ENCODE measurements at regions not wholly inside any gene's neighbourhood (a gene's known extent, or its start where the extent isn't known, plus 50 kb on each side); places are given as distances from the start of the nearest gene placed in this dataset.
A peak's percentile ranks its signal among the peaks of the same experiment; 100 is the strongest.

DNA sequence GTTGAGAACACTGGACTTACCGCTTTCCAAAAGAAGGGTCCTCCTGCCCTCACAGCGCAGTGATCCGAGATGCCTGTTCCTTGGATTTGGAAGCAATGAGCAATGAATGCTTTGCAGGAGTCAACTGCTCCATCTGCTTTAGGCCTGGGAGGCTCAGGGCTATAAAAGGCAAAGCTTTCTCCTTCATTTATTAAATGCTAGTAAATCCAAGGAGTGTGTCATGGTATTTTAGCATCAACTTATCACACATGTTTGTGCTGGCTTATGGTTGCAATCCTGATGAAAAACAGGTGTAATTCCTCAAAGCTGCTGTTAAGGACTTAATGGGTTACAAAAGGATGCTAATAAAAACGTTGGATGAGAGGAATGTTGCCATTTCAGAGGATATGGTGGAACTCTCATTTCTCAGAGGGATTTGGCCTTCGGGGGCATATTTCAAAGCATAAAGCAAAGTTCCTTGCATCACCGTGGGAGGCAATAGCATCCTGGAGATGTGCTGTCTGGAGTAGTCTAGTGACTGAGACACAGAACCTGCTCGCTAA lies 158.5 kb upstream of the TPM1 start:
- Histone ChIP-seq H3K4me3 (ENCODE audit: low read length) (no peak overlapping the region), H3K9me3 (ENCODE audit: low read length) (no peaks in the 10 kb centered on the region), H2AFZ (ENCODE audit: low read depth, low read length) (no peak overlapping the region), H3K9me2 (ENCODE audit: insufficient read depth, low read length) (no peaks in the 10 kb centered on the region), H4K20me1 (ENCODE audit: insufficient read depth) (no peaks in the 10 kb centered on the region), H3K9ac (ENCODE audit: low read length) (no peak overlapping the region), H3K4me2 (ENCODE audit: low read length) (no peak overlapping the region), H3F3A (ENCODE audit: insufficient read depth, low read length, poor library complexity, severe bottlenecking) (peaks cover 5% of the 10 kb centered on the region), H3K36me3 (ENCODE audit: insufficient read depth, low read length) (no peaks in the 10 kb centered on the region), H3K27me3 (ENCODE audit: insufficient read depth, low read depth, low read length) (no peaks in the 10 kb centered on the region), H3K27ac (ENCODE audit: low read length) (no peak overlapping the region), H3K79me2 (replicated peaks; ENCODE audit: insufficient read depth, low read length) (no peaks in the 10 kb centered on the region)
- TF ChIP-seq TAF1 (IDR thresholded peaks at IDR 0.05; ENCODE audit: low read depth) = no peak
- no peak for TF ChIP-seq RAD21 (conservative IDR thresholded peaks at IDR 0.05)
- TF ChIP-seq, protein P1, sequence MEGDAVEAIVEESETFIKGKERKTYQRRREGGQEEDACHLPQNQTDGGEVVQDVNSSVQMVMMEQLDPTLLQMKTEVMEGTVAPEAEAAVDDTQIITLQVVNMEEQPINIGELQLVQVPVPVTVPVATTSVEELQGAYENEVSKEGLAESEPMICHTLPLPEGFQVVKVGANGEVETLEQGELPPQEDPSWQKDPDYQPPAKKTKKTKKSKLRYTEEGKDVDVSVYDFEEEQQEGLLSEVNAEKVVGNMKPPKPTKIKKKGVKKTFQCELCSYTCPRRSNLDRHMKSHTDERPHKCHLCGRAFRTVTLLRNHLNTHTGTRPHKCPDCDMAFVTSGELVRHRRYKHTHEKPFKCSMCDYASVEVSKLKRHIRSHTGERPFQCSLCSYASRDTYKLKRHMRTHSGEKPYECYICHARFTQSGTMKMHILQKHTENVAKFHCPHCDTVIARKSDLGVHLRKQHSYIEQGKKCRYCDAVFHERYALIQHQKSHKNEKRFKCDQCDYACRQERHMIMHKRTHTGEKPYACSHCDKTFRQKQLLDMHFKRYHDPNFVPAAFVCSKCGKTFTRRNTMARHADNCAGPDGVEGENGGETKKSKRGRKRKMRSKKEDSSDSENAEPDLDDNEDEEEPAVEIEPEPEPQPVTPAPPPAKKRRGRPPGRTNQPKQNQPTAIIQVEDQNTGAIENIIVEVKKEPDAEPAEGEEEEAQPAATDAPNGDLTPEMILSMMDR (IDR thresholded peaks at IDR 0.05; ENCODE audit: poor library complexity, severe bottlenecking) = no peak
- TF ChIP-seq, protein P2, sequence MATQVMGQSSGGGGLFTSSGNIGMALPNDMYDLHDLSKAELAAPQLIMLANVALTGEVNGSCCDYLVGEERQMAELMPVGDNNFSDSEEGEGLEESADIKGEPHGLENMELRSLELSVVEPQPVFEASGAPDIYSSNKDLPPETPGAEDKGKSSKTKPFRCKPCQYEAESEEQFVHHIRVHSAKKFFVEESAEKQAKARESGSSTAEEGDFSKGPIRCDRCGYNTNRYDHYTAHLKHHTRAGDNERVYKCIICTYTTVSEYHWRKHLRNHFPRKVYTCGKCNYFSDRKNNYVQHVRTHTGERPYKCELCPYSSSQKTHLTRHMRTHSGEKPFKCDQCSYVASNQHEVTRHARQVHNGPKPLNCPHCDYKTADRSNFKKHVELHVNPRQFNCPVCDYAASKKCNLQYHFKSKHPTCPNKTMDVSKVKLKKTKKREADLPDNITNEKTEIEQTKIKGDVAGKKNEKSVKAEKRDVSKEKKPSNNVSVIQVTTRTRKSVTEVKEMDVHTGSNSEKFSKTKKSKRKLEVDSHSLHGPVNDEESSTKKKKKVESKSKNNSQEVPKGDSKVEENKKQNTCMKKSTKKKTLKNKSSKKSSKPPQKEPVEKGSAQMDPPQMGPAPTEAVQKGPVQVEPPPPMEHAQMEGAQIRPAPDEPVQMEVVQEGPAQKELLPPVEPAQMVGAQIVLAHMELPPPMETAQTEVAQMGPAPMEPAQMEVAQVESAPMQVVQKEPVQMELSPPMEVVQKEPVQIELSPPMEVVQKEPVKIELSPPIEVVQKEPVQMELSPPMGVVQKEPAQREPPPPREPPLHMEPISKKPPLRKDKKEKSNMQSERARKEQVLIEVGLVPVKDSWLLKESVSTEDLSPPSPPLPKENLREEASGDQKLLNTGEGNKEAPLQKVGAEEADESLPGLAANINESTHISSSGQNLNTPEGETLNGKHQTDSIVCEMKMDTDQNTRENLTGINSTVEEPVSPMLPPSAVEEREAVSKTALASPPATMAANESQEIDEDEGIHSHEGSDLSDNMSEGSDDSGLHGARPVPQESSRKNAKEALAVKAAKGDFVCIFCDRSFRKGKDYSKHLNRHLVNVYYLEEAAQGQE (IDR thresholded peaks at IDR 0.05; ENCODE audit: borderline replicate concordance) = no peak
- no peak for TF ChIP-seq MXI1 (conservative IDR thresholded peaks at IDR 0.05; ENCODE audit: poor library complexity, severe bottlenecking)
- no peak for TF ChIP-seq EZH2 (IDR thresholded peaks at IDR 0.05; ENCODE audit: borderline replicate concordance, insufficient read depth, low read length, poor library complexity, severe bottlenecking)
- TF ChIP-seq SMC3 (conservative IDR thresholded peaks at IDR 0.05; ENCODE audit: poor library complexity) = no peak
- TF ChIP-seq EP300 (conservative IDR thresholded peaks at IDR 0.05; ENCODE audit: poor library complexity, severe bottlenecking) = no peak
- no peak for TF ChIP-seq POLR2AphosphoS5 (IDR thresholded peaks at IDR 0.05)

DNA sequence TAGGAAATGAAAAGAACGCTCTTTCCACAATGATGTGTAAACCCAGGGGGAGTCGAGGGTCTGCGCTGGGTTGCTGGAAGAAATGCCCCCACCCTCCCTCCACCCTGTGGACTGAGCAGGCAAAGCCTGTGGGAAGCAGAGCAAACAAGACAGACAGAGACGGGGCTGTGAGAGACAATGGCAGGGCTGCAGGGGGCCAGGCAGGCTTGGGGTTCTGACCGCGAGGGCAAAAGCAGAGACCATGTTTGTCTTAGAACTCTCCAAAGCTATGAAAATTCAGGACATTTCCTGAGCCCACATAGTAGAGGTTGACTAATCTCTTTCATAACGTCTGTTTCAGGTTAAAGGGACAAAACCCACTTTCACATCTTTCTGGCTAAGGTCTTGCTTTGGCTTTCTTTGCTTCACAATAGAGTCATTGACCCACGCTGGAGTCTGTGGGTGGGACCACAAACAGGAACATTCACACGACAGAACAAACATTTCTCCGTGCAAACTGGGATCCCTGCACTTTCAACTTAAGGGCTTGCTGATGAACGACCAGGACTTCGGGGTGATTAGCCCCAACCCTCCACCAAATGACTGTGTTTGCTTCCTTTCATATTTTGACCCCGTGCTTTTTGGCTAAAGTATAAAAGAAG lies 156.0 kb upstream of the TPM1 start:
- H3K4me3 ChIP-seq (ENCODE audit: low read length) = peak overlapping the region; percentile 11
- no peaks in the 10 kb centered on the region for H4K20me1 ChIP-seq (ENCODE audit: insufficient read depth)
- peak overlapping the region; percentile 7 for H2AFZ ChIP-seq (ENCODE audit: low read depth, low read length)
- H3K27me3 ChIP-seq (ENCODE audit: insufficient read depth, low read depth, low read length) = no peaks in the 10 kb centered on the region
- H3K9me2 ChIP-seq (ENCODE audit: insufficient read depth, low read length) = no peaks in the 10 kb centered on the region
- H3K27ac ChIP-seq (ENCODE audit: low read length) = peak overlapping the region; percentile 61
- H3K4me2 ChIP-seq (ENCODE audit: low read length) = peak overlapping the region; percentile 12
- TF ChIP-seq RAD21 (conservative IDR thresholded peaks at IDR 0.05) (no peak), POLR2AphosphoS5 (IDR thresholded peaks at IDR 0.05) (no peak), MXI1 (conservative IDR thresholded peaks at IDR 0.05; ENCODE audit: poor library complexity, severe bottlenecking) (no peak), EP300 (conservative IDR thresholded peaks at IDR 0.05; ENCODE audit: poor library complexity, severe bottlenecking) (no peak), TAF1 (IDR thresholded peaks at IDR 0.05; ENCODE audit: low read depth) (no peak), SMC3 (conservative IDR thresholded peaks at IDR 0.05; ENCODE audit: poor library complexity) (no peak), EZH2 (IDR thresholded peaks at IDR 0.05; ENCODE audit: borderline replicate concordance, insufficient read depth, low read length, poor library complexity, severe bottlenecking) (no peak)
- TF ChIP-seq, protein P1 (IDR thresholded peaks at IDR 0.05; ENCODE audit: poor library complexity, severe bottlenecking) = no peak
- TF ChIP-seq, protein P2 (IDR thresholded peaks at IDR 0.05; ENCODE audit: borderline replicate concordance) = no peak
- no peaks in the 10 kb centered on the region for H3K36me3 ChIP-seq (ENCODE audit: insufficient read depth, low read length)
- H3K9me3 ChIP-seq (ENCODE audit: low read length) = no peaks in the 10 kb centered on the region
- no peaks in the 10 kb centered on the region for H3F3A ChIP-seq (ENCODE audit: insufficient read depth, low read length, poor library complexity, severe bottlenecking)
- no peaks in the 10 kb centered on the region for H3K79me2 ChIP-seq (replicated peaks; ENCODE audit: insufficient read depth, low read length)
- peak overlapping the region; percentile 45 for H3K9ac ChIP-seq (ENCODE audit: low read length)
